Epithelial cell of esophagus (primary cell): ENCODE measurements at regions not wholly inside any gene's neighbourhood (a gene's known extent, or its start where the extent isn't known, plus 50 kb on each side); places are given as distances from the start of the nearest gene placed in this dataset.

Experiments
- DNase-seq: peaks from one replicate; pipeline ENCODE4 v3.0.0; 2010; ENCODE audit warnings: low read depth
- H3K4me3 ChIP-seq: 2 replicates; pipeline ENCODE4 v1.5.1; 2011; ENCODE audit warnings: mild to moderate bottlenecking, low read length, control low read depth
- TF ChIP-seq, protein P1 (sequence below): IDR thresholded peaks from 2 replicates; pipeline ENCODE4 v1.5.1; 2011; ENCODE audit warnings: low read depth, mild to moderate bottlenecking, low read length, control low read depth, inconsistent platforms; ENCODE audit not compliant: insufficient read depth; ENCODE audit errors: missing control alignments

GRCh38 chr4:181971973-181972372 is 271.2 kb upstream of the TENM3 start:
- peak; percentile 73 for DNase-seq
- TF ChIP-seq, protein P1, sequence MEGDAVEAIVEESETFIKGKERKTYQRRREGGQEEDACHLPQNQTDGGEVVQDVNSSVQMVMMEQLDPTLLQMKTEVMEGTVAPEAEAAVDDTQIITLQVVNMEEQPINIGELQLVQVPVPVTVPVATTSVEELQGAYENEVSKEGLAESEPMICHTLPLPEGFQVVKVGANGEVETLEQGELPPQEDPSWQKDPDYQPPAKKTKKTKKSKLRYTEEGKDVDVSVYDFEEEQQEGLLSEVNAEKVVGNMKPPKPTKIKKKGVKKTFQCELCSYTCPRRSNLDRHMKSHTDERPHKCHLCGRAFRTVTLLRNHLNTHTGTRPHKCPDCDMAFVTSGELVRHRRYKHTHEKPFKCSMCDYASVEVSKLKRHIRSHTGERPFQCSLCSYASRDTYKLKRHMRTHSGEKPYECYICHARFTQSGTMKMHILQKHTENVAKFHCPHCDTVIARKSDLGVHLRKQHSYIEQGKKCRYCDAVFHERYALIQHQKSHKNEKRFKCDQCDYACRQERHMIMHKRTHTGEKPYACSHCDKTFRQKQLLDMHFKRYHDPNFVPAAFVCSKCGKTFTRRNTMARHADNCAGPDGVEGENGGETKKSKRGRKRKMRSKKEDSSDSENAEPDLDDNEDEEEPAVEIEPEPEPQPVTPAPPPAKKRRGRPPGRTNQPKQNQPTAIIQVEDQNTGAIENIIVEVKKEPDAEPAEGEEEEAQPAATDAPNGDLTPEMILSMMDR, result no peak
- no peak overlapping the region for H3K4me3 ChIP-seq

DNA sequence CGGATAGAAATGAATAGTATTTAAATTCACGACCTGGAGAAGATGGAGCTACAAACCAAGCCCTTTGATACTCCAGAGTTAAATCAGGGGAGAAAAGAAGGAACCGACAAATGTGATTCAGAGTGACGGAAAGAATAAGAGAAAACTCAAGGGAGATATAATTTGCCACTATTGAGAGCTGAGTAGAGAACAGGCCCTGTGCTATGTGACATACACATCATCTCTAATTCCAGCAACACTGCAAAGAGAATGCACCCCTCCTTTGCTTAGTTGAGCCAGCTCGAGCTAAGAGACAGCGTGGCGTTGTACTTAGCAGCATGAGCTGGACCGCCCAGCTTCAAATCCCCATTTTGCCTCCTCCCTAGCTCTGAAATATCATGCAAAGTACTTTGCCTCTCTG is 266.4 kb upstream of the TENM3 start:
- H3K4me3 ChIP-seq, result no peak overlapping the region
- TF ChIP-seq, protein P1, result no peak
- DNase-seq, result no peak

DNA sequence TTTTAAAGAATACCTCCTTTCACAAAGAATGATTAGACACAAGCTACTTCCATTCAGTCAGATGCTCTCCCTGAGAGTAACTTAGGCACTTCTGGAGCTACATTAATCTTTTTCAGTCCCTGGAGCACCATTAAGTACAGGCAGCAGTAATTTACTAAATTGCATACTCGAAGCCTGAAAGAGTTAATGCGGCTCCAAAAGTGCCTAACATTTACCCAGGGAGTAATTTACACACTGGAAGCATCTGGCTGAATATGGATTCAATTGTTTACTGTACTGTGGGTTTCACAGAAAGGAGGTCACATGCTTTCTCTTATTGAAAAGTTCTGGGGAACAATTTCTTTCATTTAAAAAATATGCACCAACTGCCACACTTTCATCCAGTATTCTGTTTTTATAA is 260.8 kb upstream of the TENM3 start:
- TF ChIP-seq, protein P1, result no peak
- DNase-seq, result no peak
- no peak overlapping the region for H3K4me3 ChIP-seq

DNA sequence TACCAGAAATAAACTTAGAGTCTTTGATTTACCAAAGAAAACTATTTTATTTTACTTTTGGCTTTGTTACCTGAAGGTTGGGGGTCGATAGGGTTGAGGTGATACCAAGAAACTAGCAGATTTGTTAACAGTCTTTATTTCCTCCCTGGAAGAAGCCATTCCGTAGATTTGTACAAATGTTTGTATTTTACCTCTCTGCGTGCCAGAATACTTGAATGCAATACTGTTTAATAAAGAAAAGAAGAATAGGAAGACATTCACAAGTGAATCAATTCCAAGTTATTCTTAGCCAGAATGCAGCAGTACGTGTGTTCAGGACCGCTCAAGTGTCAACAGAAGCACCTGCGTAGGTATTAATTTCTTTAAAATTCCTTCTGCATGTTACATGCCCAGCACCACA is 260.3 kb upstream of the TENM3 start:
- H3K4me3 ChIP-seq, result no peak overlapping the region
- DNase-seq, result no peak
- TF ChIP-seq, protein P1, result no peak

GRCh38 chr4:181987392-181987791 is 255.8 kb upstream of the TENM3 start:
- no peak overlapping the region for H3K4me3 ChIP-seq
- TF ChIP-seq, protein P1, result no peak
- no peak for DNase-seq

- TF ChIP-seq, protein P1, result no peak
- no peak for DNase-seq
- H3K4me3 ChIP-seq, result no peak overlapping the region
Observed at GRCh38 chr4:181989071-181989470, 254.1 kb upstream of the TENM3 start.

- TF ChIP-seq, protein P1, result no peak
- no peak overlapping the region for H3K4me3 ChIP-seq
- DNase-seq, result no peak
Observed at GRCh38 chr4:181991369-181992108, 251.7 kb upstream of the TENM3 start.
